ENCODE measurements at regions not wholly inside any gene's neighbourhood (a gene's known extent, or its start where the extent isn't known, plus 50 kb on each side); places are given as distances from the start of the nearest gene placed in this dataset.

DNA sequence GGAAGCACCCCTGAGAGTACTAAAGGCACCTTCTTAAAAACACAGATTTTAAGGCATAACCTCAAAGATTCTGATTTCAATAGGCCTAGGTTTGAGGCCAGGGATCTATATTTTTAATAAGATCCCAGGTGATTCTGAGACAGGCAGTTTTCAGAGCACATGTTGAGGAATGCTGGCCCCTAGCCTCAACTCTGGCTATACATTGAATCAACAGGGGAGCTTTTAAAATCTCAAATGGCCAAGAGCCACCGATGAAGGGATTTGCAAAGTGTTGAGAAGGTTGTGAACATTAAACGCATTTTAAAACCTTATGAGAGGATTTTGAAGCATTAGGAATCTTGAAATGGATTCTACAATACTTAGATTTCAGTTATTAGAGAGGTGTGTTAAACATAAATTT, 268.8 kb upstream of the ARHGEF26 start:
- TF ChIP-seq, protein P1, sequence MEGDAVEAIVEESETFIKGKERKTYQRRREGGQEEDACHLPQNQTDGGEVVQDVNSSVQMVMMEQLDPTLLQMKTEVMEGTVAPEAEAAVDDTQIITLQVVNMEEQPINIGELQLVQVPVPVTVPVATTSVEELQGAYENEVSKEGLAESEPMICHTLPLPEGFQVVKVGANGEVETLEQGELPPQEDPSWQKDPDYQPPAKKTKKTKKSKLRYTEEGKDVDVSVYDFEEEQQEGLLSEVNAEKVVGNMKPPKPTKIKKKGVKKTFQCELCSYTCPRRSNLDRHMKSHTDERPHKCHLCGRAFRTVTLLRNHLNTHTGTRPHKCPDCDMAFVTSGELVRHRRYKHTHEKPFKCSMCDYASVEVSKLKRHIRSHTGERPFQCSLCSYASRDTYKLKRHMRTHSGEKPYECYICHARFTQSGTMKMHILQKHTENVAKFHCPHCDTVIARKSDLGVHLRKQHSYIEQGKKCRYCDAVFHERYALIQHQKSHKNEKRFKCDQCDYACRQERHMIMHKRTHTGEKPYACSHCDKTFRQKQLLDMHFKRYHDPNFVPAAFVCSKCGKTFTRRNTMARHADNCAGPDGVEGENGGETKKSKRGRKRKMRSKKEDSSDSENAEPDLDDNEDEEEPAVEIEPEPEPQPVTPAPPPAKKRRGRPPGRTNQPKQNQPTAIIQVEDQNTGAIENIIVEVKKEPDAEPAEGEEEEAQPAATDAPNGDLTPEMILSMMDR (IDR thresholded peaks at IDR 0.05): no peak

DNA sequence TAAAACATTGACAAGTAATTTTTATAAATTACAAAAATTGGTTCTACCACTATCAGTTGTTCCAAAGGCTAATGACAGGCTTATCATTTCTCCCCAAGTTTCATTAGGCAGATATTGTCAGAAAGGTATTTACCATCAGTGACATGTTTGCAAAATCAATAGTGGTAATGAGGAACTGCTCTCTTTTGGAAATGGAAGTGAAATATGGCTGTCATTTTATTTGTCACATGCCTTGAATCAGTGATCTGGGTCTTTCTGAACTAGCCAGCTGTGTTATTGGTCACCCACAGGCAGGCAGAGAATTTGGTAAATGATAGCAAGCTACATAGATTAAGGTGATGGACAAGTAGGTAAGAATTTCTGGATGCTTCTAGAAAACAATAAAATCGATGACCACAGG, 268.0 kb upstream of the ARHGEF26 start:
- TF ChIP-seq, protein P1 (IDR thresholded peaks at IDR 0.05): no peak

DNA sequence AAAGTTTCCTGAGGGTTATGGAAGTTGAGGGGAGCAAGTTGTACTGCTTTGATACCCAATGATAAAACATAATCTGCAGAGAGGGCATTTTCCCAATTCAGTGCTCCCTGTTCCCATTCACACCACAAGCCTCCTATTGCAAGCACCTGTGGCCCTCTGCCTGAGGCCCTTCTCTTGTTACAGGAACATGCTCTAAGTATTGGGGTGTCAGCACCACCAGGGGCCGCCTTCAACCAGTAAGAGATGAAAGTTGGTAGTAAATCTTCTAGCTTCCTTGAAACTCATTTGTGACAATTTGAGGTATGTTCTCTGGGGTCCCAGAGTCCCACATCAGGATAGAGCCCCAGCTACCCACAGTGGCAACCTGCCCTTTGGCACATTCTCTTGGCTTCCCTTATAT, 265.4 kb upstream of the ARHGEF26 start:
- TF ChIP-seq, protein P1 (IDR thresholded peaks at IDR 0.05): no peak

DNA sequence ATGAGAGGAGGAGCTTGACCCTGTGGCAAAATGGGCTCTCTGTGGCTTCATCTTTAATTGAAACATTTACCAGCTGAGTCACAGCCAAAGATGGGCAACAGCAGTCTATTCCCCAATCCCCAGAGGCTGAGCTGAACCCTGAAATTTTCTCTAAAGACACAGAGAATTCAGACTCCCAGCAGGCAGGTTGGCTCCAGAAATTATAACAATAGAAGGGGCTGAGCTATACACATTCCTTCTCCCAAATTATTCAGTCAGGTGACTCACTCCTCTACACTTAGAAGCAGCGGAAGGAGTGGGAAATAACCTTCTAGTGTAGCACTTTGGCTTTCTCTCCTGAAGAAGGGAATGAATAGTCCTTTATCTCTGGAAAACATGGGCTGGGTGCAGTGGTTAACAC, 264.3 kb upstream of the ARHGEF26 start:
- TF ChIP-seq, protein P1 (IDR thresholded peaks at IDR 0.05): no peak

DNA sequence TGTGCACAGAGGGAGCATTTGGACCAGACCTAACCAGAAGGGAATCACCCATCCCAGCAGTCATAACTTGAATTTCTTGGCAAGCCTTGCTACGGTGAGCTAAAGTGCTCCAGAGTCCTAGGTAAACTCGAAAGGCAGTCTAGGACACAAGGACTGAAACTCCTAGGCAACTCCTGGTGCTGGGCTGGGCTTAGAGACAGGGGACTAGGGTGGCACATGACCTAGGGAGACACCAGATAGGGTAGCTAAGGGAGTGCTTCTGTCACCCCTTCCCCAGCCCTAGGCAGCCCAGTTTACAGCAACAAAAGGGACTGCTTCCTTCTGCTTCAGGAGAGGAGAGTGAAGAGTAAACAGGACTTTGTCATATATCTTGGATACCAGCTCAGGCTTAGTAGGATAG, 256.4 kb upstream of the ARHGEF26 start:
- TF ChIP-seq, protein P1 (IDR thresholded peaks at IDR 0.05): no peak

DNA sequence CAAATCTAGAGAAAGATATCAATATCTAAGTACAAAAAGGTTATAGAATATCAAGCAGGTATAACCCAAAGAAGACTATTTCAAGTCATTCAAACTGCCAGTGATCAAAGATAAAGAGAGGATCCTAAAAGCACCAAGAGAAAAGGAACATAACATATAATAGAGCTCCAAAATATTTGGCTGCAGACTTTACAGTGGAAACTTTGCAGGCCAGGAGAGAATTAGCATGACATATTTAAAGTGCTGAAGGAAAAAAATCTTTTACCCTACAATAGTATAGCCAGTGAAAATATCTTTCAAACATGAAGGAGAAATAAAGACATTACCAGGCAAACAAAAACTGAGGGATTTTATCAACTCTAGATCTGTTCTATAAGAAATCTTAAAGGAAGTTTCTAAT, 254.3 kb upstream of the ARHGEF26 start:
- TF ChIP-seq, protein P1 (IDR thresholded peaks at IDR 0.05): no peak

DNA sequence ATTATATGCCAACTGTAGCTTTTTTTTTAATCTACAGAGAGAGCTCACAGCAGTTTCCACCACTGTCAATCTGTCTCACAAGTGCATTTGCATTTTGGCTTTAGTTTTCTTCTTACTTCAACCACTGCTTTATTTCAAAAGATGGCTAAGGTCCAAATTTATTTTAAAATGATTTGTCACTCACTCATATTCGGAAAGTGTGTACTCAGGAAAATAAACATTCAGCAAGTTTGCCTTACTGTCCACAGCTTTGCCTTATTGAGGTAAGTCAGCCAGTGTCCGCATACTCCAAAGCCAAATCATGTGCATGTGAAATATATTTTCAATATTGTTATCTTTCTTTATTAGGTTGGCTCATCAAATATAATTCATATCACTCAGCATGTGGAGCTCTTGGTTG, 240.7 kb upstream of the ARHGEF26 start:
- TF ChIP-seq, protein P1 (IDR thresholded peaks at IDR 0.05): no peak

DNA sequence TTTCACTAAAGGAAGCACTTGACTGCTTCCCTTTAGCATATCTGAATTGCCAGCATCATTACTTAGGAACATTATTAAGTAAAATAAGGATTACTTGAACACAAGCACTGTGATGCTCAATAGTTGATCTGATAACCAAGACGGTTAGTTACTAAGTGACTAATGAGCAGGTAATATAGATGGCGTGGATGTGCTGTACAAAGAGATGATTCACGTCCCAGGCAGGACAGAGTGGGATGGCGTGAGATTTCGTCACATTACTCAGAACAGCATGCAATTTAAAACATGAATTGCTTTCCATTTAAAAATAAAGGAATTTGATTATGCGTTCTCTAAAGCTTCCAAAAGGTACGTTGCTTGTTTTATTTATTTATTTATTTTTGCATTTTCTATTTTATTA, 240.0 kb upstream of the ARHGEF26 start:
- TF ChIP-seq, protein P1 (IDR thresholded peaks at IDR 0.05): no peak

Measured in LNCAP (cell line).